K562 (cell line): ENCODE measurements at regions not wholly inside any gene's neighbourhood (a gene's known extent, or its start where the extent isn't known, plus 50 kb on each side); places are given as distances from the start of the nearest gene placed in this dataset.

ENCODE experiments used
- ATAC-seq: fragments of 200-7000 bp; cut with Tn5 transposase; 3 replicates; pipeline ENCODE4 v1.9.1; 2020; ENCODE audit warnings: moderate library complexity
- BruUV-seq: library from RNA; stranded (reverse); fragments of 400-500 nt; replicated peaks from 2 replicates; lab custom pipeline; 2021; lab: Mats Ljungman, UMichigan
- CTCF ChIA-PET: fragments of 300-600 bp; formaldehyde crosslinking; extraction: SDS; loops from one replicate; lab custom pipeline; 2021; ENCODE audit warnings: low intra/inter-chr PET ratio; lab: Yijun Ruan, JAX
- POLR2A ChIA-PET: fragments of 300-600, 350-650 bp; sonication (Branson Sonifier 250); formaldehyde crosslinking; extraction: SDS; loops from one replicate; lab custom pipeline; 2021; ENCODE audit warnings: antibody characterized with exemption, inconsistent platforms; lab: Yijun Ruan, JAX
- DNase-seq, 4 experiments: peaks; one replicate each; pipeline versions ENCODE4 v3.0.0 to v3.0.0-alpha.2; 2011 to 2018; ENCODE audit warnings: low spot score in 3 of 4, mixed read lengths in 3 of 4; ENCODE audit errors: extremely low read depth in 1 of 4
- FAIRE-seq: peaks from 2 replicates; lab custom pipeline; 2011; peaks lifted over from hg19 to GRCh38; lab: Jason Lieb, UNC
- H2AFZ ChIP-seq: 2 replicates; pipeline ENCODE4 v1.6.0; 2011; ENCODE audit warnings: low read depth, low read length, control low read depth, inconsistent platforms
- H3K27ac ChIP-seq: fragments of 200-600 bp; 3 replicates; pipeline ENCODE4 v1.8.0; 2011; ENCODE audit warnings: low read depth, mild to moderate bottlenecking, control low read depth, inconsistent platforms, low read length, moderate library complexity, mixed read lengths; ENCODE audit errors: extremely low read depth
- H3K27me3 ChIP-seq, 2 experiments: fragments of 300-600 bp in 1 of 2; 2 replicates in 1 of 2; 3 replicates in 1 of 2; pipeline versions ENCODE4 v1.6.0 to v1.8.0; 2011; ENCODE audit warnings: inconsistent platforms in 2 of 2, low read length in 2 of 2, mild to moderate bottlenecking in 1 of 2, mixed read lengths in 1 of 2, moderate library complexity in 1 of 2; ENCODE audit not compliant: control insufficient read depth in 2 of 2, insufficient read depth in 2 of 2
- H3K36me3 ChIP-seq: fragments of 300-600 bp; 3 replicates; pipeline ENCODE4 v1.8.0; 2011; ENCODE audit warnings: mild to moderate bottlenecking, low read length, inconsistent platforms; ENCODE audit not compliant: control insufficient read depth, insufficient read depth
- H3K4me1 ChIP-seq, 2 experiments: fragments of 200-600 bp in 1 of 2; replicated peaks in 1 of 2; 2 replicates in 1 of 2; 3 replicates in 1 of 2; pipeline versions ENCODE4 v1.5.1 to v1.8.0; 2011; ENCODE audit warnings: inconsistent platforms in 2 of 2, low read length in 2 of 2, mild to moderate bottlenecking in 1 of 2, mixed read lengths in 1 of 2, moderate library complexity in 1 of 2; ENCODE audit not compliant: control insufficient read depth in 2 of 2, insufficient read depth in 2 of 2
- H3K4me2 ChIP-seq: 2 replicates; pipeline ENCODE4 v1.6.1; 2011; ENCODE audit warnings: low read length, control low read depth, inconsistent platforms, mixed read lengths; ENCODE audit not compliant: insufficient read depth
- H3K4me3 ChIP-seq: fragments of 200-600 bp; sonication (generic), shearing (Covaris generic); 2 replicates; pipeline ENCODE4 v1.5.1; 2016; ENCODE audit warnings: control low read depth, inconsistent platforms
- H3K79me2 ChIP-seq: fragments of 200-600 bp; 3 replicates; pipeline ENCODE4 v1.8.0; 2011; ENCODE audit warnings: low read length, inconsistent platforms; ENCODE audit not compliant: control insufficient read depth, insufficient read depth
- H3K9ac ChIP-seq, 2 experiments: 2 replicates each; pipeline versions ENCODE4 v1.6.0 to v1.6.1; 2011; ENCODE audit warnings: low read depth in 2 of 2, low read length in 2 of 2, control low read depth in 1 of 2, inconsistent platforms in 1 of 2, mild to moderate bottlenecking in 1 of 2, mixed read lengths in 1 of 2; ENCODE audit not compliant: insufficient read depth in 1 of 2
- H3K9me1 ChIP-seq: one replicate; pipeline ENCODE4 v1.6.0; 2011; ENCODE audit warnings: inconsistent platforms, mild to moderate bottlenecking, low read length, moderate library complexity; ENCODE audit not compliant: control insufficient read depth, insufficient read depth
- H3K9me3 ChIP-seq: replicated peaks from 2 replicates; pipeline ENCODE4 v1.5.1; 2011; ENCODE audit warnings: low read depth, low read length, inconsistent platforms; ENCODE audit not compliant: control insufficient read depth, insufficient read depth
- H4K20me1 ChIP-seq: replicated peaks from 2 replicates; pipeline ENCODE4 v1.6.1; 2011; ENCODE audit warnings: low read length, inconsistent platforms, mixed read lengths; ENCODE audit not compliant: control insufficient read depth, insufficient read depth
- BCL6 ChIP-seq: fragments of 250-450 bp; sonication (Bioruptor Pico); IDR thresholded peaks from 2 replicates; pipeline ENCODE4 v1.4.0; 2020
- WGBS: fragments of 100-300 bp; shearing (Covaris generic); methylation state at CpG from one replicate; pipeline ENCODE4 v1.1.6; 2016; ENCODE audit warnings: low coverage, mixed read lengths; ENCODE audit not compliant: insufficient coverage; ENCODE audit errors: missing lambda C conversion rate; 5-methylcytosine and 5-hydroxymethylcytosine counted together
- in situ Hi-C: fragments of 300-500 bp; cut with MboI; formaldehyde crosslinking; loops from 4 replicates; pipeline ENCODE4 v1.15.0; 2018; ENCODE audit warnings: inconsistent platforms, mixed read lengths
- intact Hi-C: fragments of 100-400 bp; cut with micrococcal nuclease; formaldehyde crosslinking; loops from 2 replicates; pipeline ENCODE4 v1.14.2; 2022
- TF ChIP-seq, protein P1 (sequence below): sonication (generic); formaldehyde crosslinking; IDR thresholded peaks from 2 replicates; pipeline ENCODE4 v1.8.0; 2022; ENCODE audit warnings: mild to moderate bottlenecking, missing genetic modification reagents
- TF ChIP-seq, protein P2 (sequence below): fragments of 250-450 bp; sonication (Bioruptor Pico); IDR thresholded peaks from 2 replicates; pipeline ENCODE4 v1.4.0; 2020; ENCODE audit warnings: borderline replicate concordance
- TF ChIP-seq, protein P3 (sequence below), 3 experiments: fragments of 200-800 bp in 1 of 3; fragments of 250-450 bp in 1 of 3; fragments of 450-650 bp in 1 of 3; sonication (Bioruptor Pico) in 1 of 3; sonication (Bioruptor generic) in 1 of 3; formaldehyde crosslinking in 1 of 3; IDR thresholded peaks; 2 replicates each; pipeline versions ENCODE4 v1.6.1 to v1.8.0; 2016 to 2022; ENCODE audit warnings: mild to moderate bottlenecking in 2 of 3, missing genetic modification characterization in 2 of 3, missing compliant biosample characterization in 1 of 3, moderate library complexity in 1 of 3

DNA sequence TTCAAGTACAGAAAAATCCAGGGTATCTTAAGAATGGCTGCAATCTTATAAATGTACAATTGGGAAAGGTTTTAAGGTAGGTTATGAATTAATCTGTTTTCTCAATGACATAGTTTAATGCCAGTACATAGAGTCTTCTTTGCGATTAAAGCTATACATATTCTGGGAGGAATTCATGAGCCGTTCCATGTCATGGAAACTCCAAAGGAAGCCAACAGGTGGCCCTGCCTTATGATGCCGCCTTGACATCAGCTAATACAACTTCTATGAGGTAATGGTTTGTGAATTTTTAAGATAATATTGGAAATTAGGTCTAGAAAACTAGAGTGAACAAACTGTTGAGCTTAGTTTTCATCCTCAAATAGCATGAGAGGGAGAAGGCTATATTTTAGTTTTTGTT is 713.4 kb downstream of the EFNA5 start:
- Histone ChIP-seq H3K27me3 (no peaks in the 10 kb centered on the region), H3K27ac (no peak overlapping the region), H3K36me3 (no peaks in the 10 kb centered on the region), H3K79me2 (no peaks in the 10 kb centered on the region), H3K4me2 (no peak overlapping the region), H3K9me3 (0 out of 2 replicates have a peak, but pooled peaks cover 3% of the 10 kb centered on the region), H2AFZ (no peak overlapping the region), H3K9me1 (no peaks in the 10 kb centered on the region), H4K20me1 (no peaks in the 10 kb centered on the region), H3K4me1 (no peaks in the 10 kb centered on the region), H3K4me3 (no peak overlapping the region), H3K9ac (no peak overlapping the region)
- no peak for TF ChIP-seq BCL6 (CRISPR knock-in tag)
- in situ Hi-C loops (no loop called here), intact Hi-C loops (no loop called here)
- CTCF ChIA-PET, result no interaction called here
- no peak for DNase-seq
- no peak for ATAC-seq
- POLR2A ChIA-PET, result no interaction called here
- WGBS, result 5% methylated on average over 3 of the region's 3 CpGs
- FAIRE-seq, result no peak
- BruUV-seq, result no TSS peak

DNA sequence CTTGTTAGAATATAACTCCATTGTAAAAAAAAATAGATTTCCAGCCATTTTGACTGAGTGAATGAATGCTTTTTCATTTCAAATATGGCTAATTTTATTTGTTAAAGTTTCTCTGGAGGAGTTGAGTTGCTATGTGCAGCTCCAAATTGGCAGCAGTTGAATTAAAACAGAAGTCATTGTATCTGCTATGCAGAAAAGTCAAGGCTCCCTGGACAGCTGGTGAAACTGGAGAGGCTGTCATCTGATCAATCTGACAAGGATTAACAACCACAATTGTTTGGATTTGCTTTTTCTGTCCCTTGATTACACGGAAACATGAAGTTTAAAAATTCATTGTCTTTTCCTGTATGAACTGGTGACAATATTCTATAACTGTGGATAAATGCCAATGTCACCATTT is 713.9 kb downstream of the EFNA5 start:
- ATAC-seq, result no peak
- BruUV-seq, result no TSS peak
- no peaks in the 10 kb centered on the region for H3K36me3 ChIP-seq
- FAIRE-seq, result no peak
- no peak overlapping the region for H3K27ac ChIP-seq
- no peaks in the 10 kb centered on the region for H3K27me3 ChIP-seq
- WGBS, result 7% methylated on average over 1 of the region's 1 CpG
- no peak overlapping the region for H3K4me3 ChIP-seq
- H3K9me3 ChIP-seq, result 0 out of 2 replicates have a peak, but pooled peaks cover 3% of the 10 kb centered on the region
- CTCF ChIA-PET, result no interaction called here
- POLR2A ChIA-PET, result no interaction called here
- H3K9ac ChIP-seq, result no peak overlapping the region
- H3K79me2 ChIP-seq, result no peaks in the 10 kb centered on the region
- no peak overlapping the region for H2AFZ ChIP-seq
- no peaks in the 10 kb centered on the region for H3K4me1 ChIP-seq
- H4K20me1 ChIP-seq, result no peaks in the 10 kb centered on the region
- no peaks in the 10 kb centered on the region for H3K9me1 ChIP-seq
- intact Hi-C loops (no loop called here), in situ Hi-C loops (no loop called here)
- no peak for DNase-seq
- H3K4me2 ChIP-seq, result no peak overlapping the region
- TF ChIP-seq, protein P1, sequence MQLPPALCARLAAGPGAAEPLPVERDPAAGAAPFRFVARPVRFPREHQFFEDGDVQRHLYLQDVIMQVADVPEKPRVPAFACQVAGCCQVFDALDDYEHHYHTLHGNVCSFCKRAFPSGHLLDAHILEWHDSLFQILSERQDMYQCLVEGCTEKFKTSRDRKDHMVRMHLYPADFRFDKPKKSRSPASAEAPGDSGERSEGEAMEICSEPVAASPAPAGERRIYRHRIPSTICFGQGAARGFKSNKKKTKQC (CRISPR knock-in tag), result no peak
- TF ChIP-seq, protein P2, sequence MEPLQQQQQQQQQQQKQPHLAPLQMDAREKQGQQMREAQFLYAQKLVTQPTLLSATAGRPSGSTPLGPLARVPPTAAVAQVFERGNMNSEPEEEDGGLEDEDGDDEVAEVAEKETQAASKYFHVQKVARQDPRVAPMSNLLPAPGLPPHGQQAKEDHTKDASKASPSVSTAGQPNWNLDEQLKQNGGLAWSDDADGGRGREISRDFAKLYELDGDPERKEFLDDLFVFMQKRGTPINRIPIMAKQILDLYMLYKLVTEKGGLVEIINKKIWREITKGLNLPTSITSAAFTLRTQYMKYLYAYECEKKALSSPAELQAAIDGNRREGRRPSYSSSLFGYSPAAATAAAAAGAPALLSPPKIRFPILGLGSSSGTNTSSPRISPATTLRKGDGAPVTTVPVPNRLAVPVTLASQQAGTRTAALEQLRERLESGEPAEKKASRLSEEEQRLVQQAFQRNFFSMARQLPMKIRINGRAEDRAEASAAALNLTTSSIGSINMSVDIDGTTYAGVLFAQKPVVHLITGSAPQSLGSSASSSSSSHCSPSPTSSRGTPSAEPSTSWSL (CRISPR knock-in tag), result no peak
- TF ChIP-seq, protein P3, sequence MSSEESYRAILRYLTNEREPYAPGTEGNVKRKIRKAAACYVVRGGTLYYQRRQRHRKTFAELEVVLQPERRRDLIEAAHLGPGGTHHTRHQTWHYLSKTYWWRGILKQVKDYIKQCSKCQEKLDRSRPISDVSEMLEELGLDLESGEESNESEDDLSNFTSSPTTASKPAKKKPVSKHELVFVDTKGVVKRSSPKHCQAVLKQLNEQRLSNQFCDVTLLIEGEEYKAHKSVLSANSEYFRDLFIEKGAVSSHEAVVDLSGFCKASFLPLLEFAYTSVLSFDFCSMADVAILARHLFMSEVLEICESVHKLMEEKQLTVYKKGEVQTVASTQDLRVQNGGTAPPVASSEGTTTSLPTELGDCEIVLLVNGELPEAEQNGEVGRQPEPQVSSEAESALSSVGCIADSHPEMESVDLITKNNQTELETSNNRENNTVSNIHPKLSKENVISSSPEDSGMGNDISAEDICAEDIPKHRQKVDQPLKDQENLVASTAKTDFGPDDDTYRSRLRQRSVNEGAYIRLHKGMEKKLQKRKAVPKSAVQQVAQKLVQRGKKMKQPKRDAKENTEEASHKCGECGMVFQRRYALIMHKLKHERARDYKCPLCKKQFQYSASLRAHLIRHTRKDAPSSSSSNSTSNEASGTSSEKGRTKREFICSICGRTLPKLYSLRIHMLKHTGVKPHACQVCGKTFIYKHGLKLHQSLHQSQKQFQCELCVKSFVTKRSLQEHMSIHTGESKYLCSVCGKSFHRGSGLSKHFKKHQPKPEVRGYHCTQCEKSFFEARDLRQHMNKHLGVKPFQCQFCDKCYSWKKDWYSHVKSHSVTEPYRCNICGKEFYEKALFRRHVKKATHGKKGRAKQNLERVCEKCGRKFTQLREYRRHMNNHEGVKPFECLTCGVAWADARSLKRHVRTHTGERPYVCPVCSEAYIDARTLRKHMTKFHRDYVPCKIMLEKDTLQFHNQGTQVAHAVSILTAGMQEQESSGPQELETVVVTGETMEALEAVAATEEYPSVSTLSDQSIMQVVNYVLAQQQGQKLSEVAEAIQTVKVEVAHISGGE (CRISPR knock-in tag; IDR thresholded peaks at IDR 0.05), result no peak
- TF ChIP-seq, all 486 proteins: peak for 0
